HL-60 (cell line): ENCODE measurements at regions not wholly inside any gene's neighbourhood (a gene's known extent, or its start where the extent isn't known, plus 50 kb on each side); places are given as distances from the start of the nearest gene placed in this dataset.

Experiments
- DNase-seq, 2 experiments: peaks; one replicate each; pipeline ENCODE4 v3.0.0-alpha.2; 2010 to 2020; ENCODE audit warnings: low read depth in 1 of 2, low spot score in 1 of 2
- H3K27ac ChIP-seq: fragments of 250-450 bp; sonication (Bioruptor Pico); replicated peaks from 2 replicates; pipeline ENCODE4 v1.5.1; 2020; ENCODE audit warnings: mild to moderate bottlenecking, moderate library complexity
- H3K27me3 ChIP-seq: fragments of 250-450 bp; sonication (Bioruptor Pico); 2 replicates; pipeline ENCODE4 v1.5.1; 2021; ENCODE audit warnings: mild to moderate bottlenecking, moderate library complexity; ENCODE audit not compliant: insufficient read depth, poor library complexity, severe bottlenecking
- H3K4me3 ChIP-seq: replicated peaks from 2 replicates; pipeline ENCODE4 v1.5.1; 2011; ENCODE audit warnings: mild to moderate bottlenecking, control low read depth, low read length; ENCODE audit not compliant: insufficient read depth
- CTCF ChIP-seq: IDR thresholded peaks from one replicate; pipeline ENCODE4 v1.5.1; 2011; ENCODE audit warnings: low read length, control low read depth, inconsistent platforms; ENCODE audit not compliant: insufficient read depth
- GABPA ChIP-seq: IDR thresholded peaks from 2 replicates; pipeline ENCODE4 v1.6.1; 2012; ENCODE audit warnings: low read depth
- POLR2AphosphoS5 ChIP-seq: IDR thresholded peaks from 2 replicates; pipeline ENCODE4 v1.6.1; 2012; ENCODE audit warnings: low read depth
- SPI1 ChIP-seq: IDR thresholded peaks from 2 replicates; pipeline ENCODE4 v1.6.1; 2012; ENCODE audit warnings: low read depth, mild to moderate bottlenecking, borderline replicate concordance
- TF ChIP-seq, protein P1 (sequence below): IDR thresholded peaks from 2 replicates; pipeline ENCODE4 v1.6.1; 2012; ENCODE audit warnings: low read depth; ENCODE audit not compliant: insufficient replicate concordance

DNA sequence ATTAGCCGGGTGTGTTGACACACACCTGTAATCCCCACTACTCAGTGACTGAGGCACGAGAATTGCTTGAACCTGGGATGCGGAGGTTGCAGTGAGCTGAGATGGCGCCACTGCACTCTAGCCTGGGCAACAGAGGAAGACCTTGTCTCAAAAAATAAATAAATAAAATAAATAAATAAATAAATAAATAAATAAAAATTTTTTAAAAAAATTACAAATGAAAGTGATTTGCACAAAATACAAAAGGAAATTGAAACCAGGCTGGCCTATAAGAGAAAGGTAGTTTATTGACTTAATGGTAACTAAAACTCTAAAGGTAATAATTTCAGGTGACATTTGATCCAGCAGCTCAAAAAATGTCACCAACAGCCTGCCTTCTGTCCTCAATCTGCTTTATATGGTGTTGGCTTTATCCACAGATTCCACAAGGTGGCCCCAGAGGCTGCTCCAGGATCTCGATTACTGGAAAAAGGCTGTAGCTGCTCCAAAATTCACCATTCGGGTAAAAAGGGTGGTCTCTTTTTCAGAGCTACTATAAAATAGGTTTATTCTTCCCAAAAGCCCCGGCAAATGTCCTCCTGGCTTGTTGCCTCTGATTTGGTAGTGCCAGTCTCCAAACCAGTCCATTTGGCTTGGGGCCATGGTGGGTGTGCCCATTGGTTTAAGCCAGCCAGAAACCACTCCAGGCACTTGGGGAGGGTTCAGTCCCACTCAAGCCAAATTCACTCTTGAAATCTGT, 61.4 kb upstream of the TRIM2 start:
- peak in 1 of 2 experiments; percentile 69 for DNase-seq
- no peak overlapping the region for H3K4me3 ChIP-seq
- no peak overlapping the region for H3K27ac ChIP-seq
- H3K27me3 ChIP-seq, result no peaks in the 10 kb centered on the region
- no peak for TF ChIP-seq POLR2AphosphoS5
- TF ChIP-seq CTCF, result peak; percentile 59

GRCh38 chr4:153143527-153144348, 60.5 kb upstream of the TRIM2 start:
- TF ChIP-seq POLR2AphosphoS5 (no peak), GABPA (no peak), CTCF (no peak), SPI1 (no peak)
- TF ChIP-seq, protein P1, sequence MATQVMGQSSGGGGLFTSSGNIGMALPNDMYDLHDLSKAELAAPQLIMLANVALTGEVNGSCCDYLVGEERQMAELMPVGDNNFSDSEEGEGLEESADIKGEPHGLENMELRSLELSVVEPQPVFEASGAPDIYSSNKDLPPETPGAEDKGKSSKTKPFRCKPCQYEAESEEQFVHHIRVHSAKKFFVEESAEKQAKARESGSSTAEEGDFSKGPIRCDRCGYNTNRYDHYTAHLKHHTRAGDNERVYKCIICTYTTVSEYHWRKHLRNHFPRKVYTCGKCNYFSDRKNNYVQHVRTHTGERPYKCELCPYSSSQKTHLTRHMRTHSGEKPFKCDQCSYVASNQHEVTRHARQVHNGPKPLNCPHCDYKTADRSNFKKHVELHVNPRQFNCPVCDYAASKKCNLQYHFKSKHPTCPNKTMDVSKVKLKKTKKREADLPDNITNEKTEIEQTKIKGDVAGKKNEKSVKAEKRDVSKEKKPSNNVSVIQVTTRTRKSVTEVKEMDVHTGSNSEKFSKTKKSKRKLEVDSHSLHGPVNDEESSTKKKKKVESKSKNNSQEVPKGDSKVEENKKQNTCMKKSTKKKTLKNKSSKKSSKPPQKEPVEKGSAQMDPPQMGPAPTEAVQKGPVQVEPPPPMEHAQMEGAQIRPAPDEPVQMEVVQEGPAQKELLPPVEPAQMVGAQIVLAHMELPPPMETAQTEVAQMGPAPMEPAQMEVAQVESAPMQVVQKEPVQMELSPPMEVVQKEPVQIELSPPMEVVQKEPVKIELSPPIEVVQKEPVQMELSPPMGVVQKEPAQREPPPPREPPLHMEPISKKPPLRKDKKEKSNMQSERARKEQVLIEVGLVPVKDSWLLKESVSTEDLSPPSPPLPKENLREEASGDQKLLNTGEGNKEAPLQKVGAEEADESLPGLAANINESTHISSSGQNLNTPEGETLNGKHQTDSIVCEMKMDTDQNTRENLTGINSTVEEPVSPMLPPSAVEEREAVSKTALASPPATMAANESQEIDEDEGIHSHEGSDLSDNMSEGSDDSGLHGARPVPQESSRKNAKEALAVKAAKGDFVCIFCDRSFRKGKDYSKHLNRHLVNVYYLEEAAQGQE, result no peak
- no peak overlapping the region for H3K4me3 ChIP-seq
- no peak for DNase-seq

GRCh38 chr4:153146031-153146430, 58.2 kb upstream of the TRIM2 start:
- no peak for DNase-seq
- no peaks in the 10 kb centered on the region for H3K27me3 ChIP-seq
- no peak overlapping the region for H3K4me3 ChIP-seq
- TF ChIP-seq POLR2AphosphoS5 (no peak), GABPA (no peak), SPI1 (no peak), CTCF (no peak)
- TF ChIP-seq, protein P1, result no peak
- H3K27ac ChIP-seq, result no peak overlapping the region

More at GRCh38 chr4:153143527-153144348, 60.5 kb upstream of the TRIM2 start:
- no peak overlapping the region for H3K27ac ChIP-seq
- no peaks in the 10 kb centered on the region for H3K27me3 ChIP-seq
